ENCODE measurements at regions not wholly inside any gene's neighbourhood (a gene's known extent, or its start where the extent isn't known, plus 50 kb on each side); places are given as distances from the start of the nearest gene placed in this dataset.
"Not testable (repeated sequence)": the region's sequence is repeated elsewhere in the genome, so short reads cannot be mapped to it uniquely, and the experiment has no call there.

DNA sequence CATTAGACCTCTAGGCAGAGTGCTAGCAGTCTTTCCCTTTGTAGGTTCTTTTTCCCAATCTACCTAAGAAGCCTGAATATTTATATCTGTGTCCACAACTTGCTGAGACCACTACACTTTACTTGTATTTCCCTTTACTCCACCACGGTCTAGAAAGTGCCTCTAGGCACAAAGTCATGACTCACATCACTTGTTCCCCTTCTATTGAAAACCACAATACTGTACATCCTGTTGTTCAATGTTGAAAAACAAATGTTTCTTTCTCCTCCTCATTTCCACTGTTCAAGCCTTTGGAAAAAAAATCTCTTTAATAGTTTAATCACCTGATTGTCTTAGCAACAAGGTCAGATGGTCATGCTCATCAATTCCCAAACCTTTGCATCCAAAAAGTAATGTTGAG, 326.7 kb downstream of the GUCY2F start:
- Histone ChIP-seq H3K23ac (ENCODE audit: insufficient read length, low read depth, low read length) (no peak overlapping the region), H3K9ac (ENCODE audit: extremely low read depth, insufficient read length, low read length) (no peak overlapping the region), H2BK5ac (ENCODE audit: insufficient read length, low read length) (no peak overlapping the region), H3K79me2 (ENCODE audit: insufficient read depth, low read length) (no peaks in the 10 kb centered on the region), H3K18ac (ENCODE audit: insufficient read length, low read depth, low read length) (no peak overlapping the region), H2AK5ac (ENCODE audit: insufficient read length, low read length) (no peak overlapping the region), H3K27me3 (ENCODE audit: insufficient read depth, low read length) (no peaks in the 10 kb centered on the region), H2BK15ac (ENCODE audit: low read depth, low read length) (no peak overlapping the region), H3K4me1 (ENCODE audit: insufficient read depth, low read length) (no peaks in the 10 kb centered on the region), H3T11ph (ENCODE audit: low read length) (no peak overlapping the region), H4K20me1 (ENCODE audit: control insufficient read depth, insufficient read depth, insufficient read length) (no peaks in the 10 kb centered on the region), H3K9me3 (ENCODE audit: control insufficient read depth, low read depth, low read length) (no peaks in the 10 kb centered on the region), H4K91ac (ENCODE audit: insufficient read length, low read depth, low read length) (no peak overlapping the region), H2BK120ac (ENCODE audit: low read depth, low read length, poor library complexity, severe bottlenecking) (no peak overlapping the region), H4K5ac (ENCODE audit: insufficient read length, low read depth, low read length) (no peak overlapping the region), H3K4me2 (ENCODE audit: insufficient read depth, insufficient read length, low read length) (no peak overlapping the region), H3K79me1 (ENCODE audit: insufficient read depth, low read depth, low read length, poor library complexity, severe bottlenecking) (no peaks in the 10 kb centered on the region), H3K23me2 (ENCODE audit: insufficient read length, low read depth, low read length, poor library complexity, severe bottlenecking) (no peaks in the 10 kb centered on the region), H3K4ac (ENCODE audit: low read depth, low read length) (no peak overlapping the region), H2AFZ (ENCODE audit: low read length) (no peak overlapping the region), H2BK20ac (ENCODE audit: low read depth, low read length, poor library complexity, severe bottlenecking) (no peak overlapping the region), H4K8ac (replicated peaks; ENCODE audit: insufficient read length, low read depth, low read length) (no peak overlapping the region), H3K56ac (ENCODE audit: insufficient read length, low read depth, low read length) (no peak overlapping the region), H3K14ac (ENCODE audit: insufficient read depth, low read length) (no peak overlapping the region), H3K27ac (ENCODE audit: insufficient read length, low read depth, low read length) (no peak overlapping the region), H2BK12ac (ENCODE audit: insufficient read length, low read depth, low read length) (no peak overlapping the region)
- H3K4me3 Mint-ChIP-seq, result no peak overlapping the region
- H3K27ac Mint-ChIP-seq, result no peak overlapping the region
- no peak for DNase-seq
- TF ChIP-seq, protein P1, sequence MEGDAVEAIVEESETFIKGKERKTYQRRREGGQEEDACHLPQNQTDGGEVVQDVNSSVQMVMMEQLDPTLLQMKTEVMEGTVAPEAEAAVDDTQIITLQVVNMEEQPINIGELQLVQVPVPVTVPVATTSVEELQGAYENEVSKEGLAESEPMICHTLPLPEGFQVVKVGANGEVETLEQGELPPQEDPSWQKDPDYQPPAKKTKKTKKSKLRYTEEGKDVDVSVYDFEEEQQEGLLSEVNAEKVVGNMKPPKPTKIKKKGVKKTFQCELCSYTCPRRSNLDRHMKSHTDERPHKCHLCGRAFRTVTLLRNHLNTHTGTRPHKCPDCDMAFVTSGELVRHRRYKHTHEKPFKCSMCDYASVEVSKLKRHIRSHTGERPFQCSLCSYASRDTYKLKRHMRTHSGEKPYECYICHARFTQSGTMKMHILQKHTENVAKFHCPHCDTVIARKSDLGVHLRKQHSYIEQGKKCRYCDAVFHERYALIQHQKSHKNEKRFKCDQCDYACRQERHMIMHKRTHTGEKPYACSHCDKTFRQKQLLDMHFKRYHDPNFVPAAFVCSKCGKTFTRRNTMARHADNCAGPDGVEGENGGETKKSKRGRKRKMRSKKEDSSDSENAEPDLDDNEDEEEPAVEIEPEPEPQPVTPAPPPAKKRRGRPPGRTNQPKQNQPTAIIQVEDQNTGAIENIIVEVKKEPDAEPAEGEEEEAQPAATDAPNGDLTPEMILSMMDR (conservative IDR thresholded peaks at IDR 0.05), result no peak
- H3K9me3 Mint-ChIP-seq, result peaks cover 34 to 41% of the 10 kb centered on the region in 2 experiments
- H3K27me3 Mint-ChIP-seq (ENCODE audit: low read depth), result no peaks in the 10 kb centered on the region; the same call in 1 of the 2 replicates
- H3K36me3 Mint-ChIP-seq (ENCODE audit: insufficient read depth in 1 of 3, low read depth in 3 of 3), result peaks cover 20 to 41% (median 37%) of the 10 kb centered on the region in 3 experiments
- no peaks in the 10 kb centered on the region for H3K4me1 Mint-ChIP-seq
- WGBS (ENCODE audit: extremely low coverage, insufficient read length, low lambda C conversion rate), result no CpG with 5 or more reads among the region's 1 CpG

DNA sequence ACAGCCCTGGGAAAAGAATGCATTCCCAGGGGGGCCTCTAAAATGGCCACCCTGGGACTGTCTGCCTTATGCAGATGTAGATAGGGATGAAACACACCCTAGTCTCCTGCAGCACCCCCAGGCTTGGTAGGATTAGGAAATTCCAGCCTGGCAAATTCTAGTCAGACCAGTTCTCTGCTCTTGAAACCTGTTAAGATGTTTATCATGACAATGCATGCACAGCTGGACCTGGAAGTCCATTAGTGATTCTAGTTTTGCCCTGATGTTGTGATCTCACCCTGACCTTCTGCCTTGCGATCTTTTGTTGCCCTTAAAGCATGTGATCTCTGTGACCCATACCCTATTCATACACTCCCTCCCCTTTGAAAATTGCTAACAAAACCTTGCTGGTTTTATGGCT, 337.7 kb downstream of the GUCY2F start:
- H3K9me3 ChIP-seq (ENCODE audit: control insufficient read depth, low read depth, low read length), result peaks cover 17% of the 10 kb centered on the region
- not testable (repeated sequence) for H3T11ph ChIP-seq (ENCODE audit: low read length); H2AFZ ChIP-seq (ENCODE audit: low read length); H4K20me1 ChIP-seq (ENCODE audit: control insufficient read depth, insufficient read depth, insufficient read length); H4K91ac ChIP-seq (ENCODE audit: insufficient read length, low read depth, low read length); H3K23me2 ChIP-seq (ENCODE audit: insufficient read length, low read depth, low read length, poor library complexity, severe bottlenecking); H3K56ac ChIP-seq (ENCODE audit: insufficient read length, low read depth, low read length); H3K79me1 ChIP-seq (ENCODE audit: insufficient read depth, low read depth, low read length, poor library complexity, severe bottlenecking); H3K27ac ChIP-seq (ENCODE audit: insufficient read length, low read depth, low read length); H2AK5ac ChIP-seq (ENCODE audit: insufficient read length, low read length); H2BK12ac ChIP-seq (ENCODE audit: insufficient read length, low read depth, low read length); H4K8ac ChIP-seq (replicated peaks; ENCODE audit: insufficient read length, low read depth, low read length); H3K18ac ChIP-seq (ENCODE audit: insufficient read length, low read depth, low read length); H3K23ac ChIP-seq (ENCODE audit: insufficient read length, low read depth, low read length); H3K27me3 Mint-ChIP-seq (ENCODE audit: low read depth); H3K27me3 ChIP-seq (ENCODE audit: insufficient read depth, low read length); H3K4me3 Mint-ChIP-seq; H3K14ac ChIP-seq (ENCODE audit: insufficient read depth, low read length); H2BK15ac ChIP-seq (ENCODE audit: low read depth, low read length); H2BK5ac ChIP-seq (ENCODE audit: insufficient read length, low read length); H4K5ac ChIP-seq (ENCODE audit: insufficient read length, low read depth, low read length); H3K79me2 ChIP-seq (ENCODE audit: insufficient read depth, low read length); H3K4ac ChIP-seq (ENCODE audit: low read depth, low read length); H3K4me2 ChIP-seq (ENCODE audit: insufficient read depth, insufficient read length, low read length); H2BK20ac ChIP-seq (ENCODE audit: low read depth, low read length, poor library complexity, severe bottlenecking); H3K4me1 ChIP-seq (ENCODE audit: insufficient read depth, low read length); H3K9ac ChIP-seq (ENCODE audit: extremely low read depth, insufficient read length, low read length); H2BK120ac ChIP-seq (ENCODE audit: low read depth, low read length, poor library complexity, severe bottlenecking)
- peaks cover 87 to 91% of the 10 kb centered on the region in 2 experiments for H3K9me3 Mint-ChIP-seq
- DNase-seq, result peak; percentile 51
- peak overlapping the region; percentile 91 to 94 (median 93) for H3K27ac Mint-ChIP-seq
- peaks cover 60 to 90% (median 82%) of the 10 kb centered on the region in 3 experiments for H3K36me3 Mint-ChIP-seq (ENCODE audit: insufficient read depth in 1 of 3, low read depth in 3 of 3)
- WGBS (ENCODE audit: extremely low coverage, insufficient read length, low lambda C conversion rate), result no CpG with 5 or more reads among the region's 1 CpG
- H3K4me1 Mint-ChIP-seq, result peaks cover 29 to 36% of the 10 kb centered on the region in 2 experiments
